HG03378 (cell line): ENCODE measurements at regions not wholly inside any gene's neighbourhood (a gene's known extent, or its start where the extent isn't known, plus 50 kb on each side); places are given as distances from the start of the nearest gene placed in this dataset.

ENCODE experiments used
- ATAC-seq: cut with Tn5 transposase; IDR thresholded peaks from one replicate; pipeline ENCODE4 v1.9.1; 2021; ENCODE audit warnings: mild to moderate bottlenecking, moderate library complexity; ENCODE audit not compliant: unreplicated experiment

DNA sequence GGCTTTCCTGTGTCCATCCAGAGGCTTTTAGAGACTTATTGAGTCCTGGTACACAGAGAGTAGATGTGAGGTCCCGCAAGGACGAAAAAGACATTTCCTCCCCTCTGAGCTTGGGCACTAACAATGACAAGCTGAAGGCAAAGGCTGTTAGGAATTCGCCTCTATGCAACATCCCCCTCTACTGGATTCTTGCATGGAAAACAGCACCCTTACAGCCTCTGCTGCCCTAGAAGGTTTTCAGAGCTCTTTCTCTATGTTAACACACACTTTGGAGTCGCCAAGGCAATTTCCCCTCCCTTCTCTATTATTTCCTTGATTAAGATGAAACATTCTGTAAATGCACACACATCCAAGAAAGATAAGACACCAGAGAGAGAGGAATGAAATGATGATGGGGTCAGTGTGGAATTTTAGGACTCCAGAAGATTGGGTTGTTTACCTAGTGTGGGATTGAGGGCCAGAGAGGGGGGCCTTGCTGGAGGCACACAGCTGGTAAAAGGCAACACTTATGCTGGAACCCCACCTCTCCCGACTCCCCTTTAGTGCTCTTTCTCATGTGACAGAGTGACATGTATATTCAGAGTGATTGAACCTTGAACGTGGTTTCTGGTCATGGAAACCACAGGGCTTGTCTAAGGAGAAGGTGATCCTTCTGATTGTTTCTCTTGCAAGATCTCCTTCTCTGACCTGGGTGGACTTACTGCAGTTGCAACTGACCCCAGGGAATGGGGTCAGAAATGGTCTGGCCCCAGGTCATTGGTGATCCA, 300.7 kb downstream of the CLIC5 start:
- ATAC-seq = no peak

DNA sequence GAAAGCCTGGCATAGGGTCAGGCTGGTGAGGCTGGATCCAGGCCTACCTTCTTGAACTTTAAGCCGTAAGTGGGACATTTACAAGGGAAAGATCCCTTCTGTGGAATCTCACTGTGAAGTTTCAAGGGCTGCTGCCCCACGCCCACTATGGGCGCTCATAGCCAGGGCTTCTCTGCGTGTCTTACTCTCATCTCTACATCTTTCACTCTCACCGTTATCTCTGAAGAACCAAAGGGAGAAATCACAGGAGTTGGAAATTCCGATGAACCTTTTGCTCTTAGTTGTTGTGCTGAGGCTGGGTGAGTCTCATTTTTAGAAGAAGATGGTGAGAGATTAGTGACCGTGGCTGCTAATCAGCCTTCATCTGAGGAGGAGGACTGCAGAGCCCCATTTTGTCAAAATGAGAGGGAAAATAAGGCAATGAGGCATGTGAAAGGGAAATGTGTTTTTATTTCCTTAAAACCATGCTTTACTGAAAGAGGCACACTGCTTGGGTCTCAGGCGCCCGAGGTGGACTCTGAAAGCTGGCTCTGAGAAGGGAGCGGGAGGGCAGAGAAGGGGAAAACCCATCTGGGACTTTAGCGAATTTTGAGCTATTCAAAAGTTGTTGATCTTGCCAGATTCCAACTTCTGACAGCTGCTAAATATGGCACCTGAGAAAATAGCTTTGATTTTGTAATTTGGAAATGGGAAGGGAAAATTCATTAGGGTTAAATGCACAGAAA, 301.5 kb downstream of the CLIC5 start:
- ATAC-seq = no peak
